Islet precursor cell (in vitro differentiated cells): ENCODE measurements at regions not wholly inside any gene's neighbourhood (a gene's known extent, or its start where the extent isn't known, plus 50 kb on each side); places are given as distances from the start of the nearest gene placed in this dataset.

Source experiments
- DNase-seq: peaks from one replicate; pipeline ENCODE4 v3.0.0-alpha.2; 2018

GRCh38 chr1:202067188-202067974, 55.3 kb upstream of the GPR37L1 start:
- DNase-seq = peak; percentile 75

DNA sequence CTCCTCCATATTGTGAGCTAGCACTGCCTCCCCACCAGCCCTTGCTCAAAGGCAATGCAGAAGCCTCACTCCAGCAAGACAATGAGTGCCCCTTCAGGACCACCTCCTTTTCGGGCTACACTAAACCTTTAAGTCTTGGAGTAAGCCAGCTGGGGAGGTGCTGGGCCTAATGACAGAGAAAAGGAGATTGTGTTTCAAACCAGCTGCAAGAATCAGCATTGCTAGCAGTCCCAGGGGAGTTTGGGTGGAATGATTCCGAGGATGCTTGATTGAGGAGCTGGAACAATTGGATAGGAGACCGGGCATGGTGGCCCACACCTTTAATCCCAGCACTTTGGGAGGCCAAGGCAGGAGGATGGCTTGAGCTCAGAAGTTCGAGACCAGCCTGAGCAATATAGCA, 54.1 kb upstream of the GPR37L1 start:
- DNase-seq = no peak

- no peak for DNase-seq
Observed at GRCh38 chr1:202069662-202070061, 53.1 kb upstream of the GPR37L1 start.

GRCh38 chr1:202072211-202072765, 50.4 kb upstream of the GPR37L1 start:
- no peak for DNase-seq
